ENCODE measurements at regions not wholly inside any gene's neighbourhood (a gene's known extent, or its start where the extent isn't known, plus 50 kb on each side); places are given as distances from the start of the nearest gene placed in this dataset.
"Not testable (repeated sequence)": the region's sequence is repeated elsewhere in the genome, so short reads cannot be mapped to it uniquely, and the experiment has no call there.

- no peak overlapping the region for H3K4me3 ChIP-seq
- intact Hi-C loops (cut with DNase I), result loop anchor here in 2 of 10 donors (5.0 to 10.0 kb wide), 2 partner anchors 81 to 89 kb away; no protein-coding TSS in a partner anchor
Observed at GRCh38 chr6:6826095-6826901, 237.8 kb downstream of the LY86 start.

DNA sequence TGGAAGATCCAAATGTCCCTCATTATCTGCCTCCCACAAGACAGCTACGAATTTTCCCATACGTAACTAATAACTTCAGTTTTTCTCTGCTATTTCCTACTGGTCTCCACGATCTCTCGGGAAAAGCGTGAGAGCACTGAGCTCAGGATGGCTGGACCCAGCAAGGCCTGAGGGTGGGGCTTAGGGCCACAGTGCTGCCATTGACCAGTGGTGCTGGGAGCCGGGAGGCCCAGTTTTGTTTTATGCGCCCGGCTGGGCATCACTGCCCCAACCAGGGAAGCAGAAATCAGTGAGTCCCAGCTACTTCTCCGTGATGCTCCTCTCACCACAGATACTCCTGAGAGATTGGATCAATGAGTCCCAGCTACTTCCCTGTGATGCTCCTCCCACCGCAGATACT lies 238.4 kb downstream of the LY86 start:
- intact Hi-C loops (cut with DNase I), result loop anchor here in 2 of 10 donors (5.0 to 10.0 kb wide), 2 partner anchors 82 to 90 kb away; no protein-coding TSS in a partner anchor
- Histone ChIP-seq H3K4me3 (no peak overlapping the region), H3K36me3 (no peaks in the 10 kb centered on the region), H3K27me3 (no peaks in the 10 kb centered on the region), H3K4me1 (peaks cover 0 to 55% (median 13%) of the 10 kb centered on the region in 12 donors), H3K27ac (peak overlapping the region in 11 of 12 donors; percentile 60 to 92 (median 76)), H3K9me3 (no peaks in the 10 kb centered on the region)
- ATAC-seq (no peak), DNase-seq (no peak)
- no peak for TF ChIP-seq POLR2A (IDR thresholded peaks at IDR 0.05)
- TF ChIP-seq, protein P1, sequence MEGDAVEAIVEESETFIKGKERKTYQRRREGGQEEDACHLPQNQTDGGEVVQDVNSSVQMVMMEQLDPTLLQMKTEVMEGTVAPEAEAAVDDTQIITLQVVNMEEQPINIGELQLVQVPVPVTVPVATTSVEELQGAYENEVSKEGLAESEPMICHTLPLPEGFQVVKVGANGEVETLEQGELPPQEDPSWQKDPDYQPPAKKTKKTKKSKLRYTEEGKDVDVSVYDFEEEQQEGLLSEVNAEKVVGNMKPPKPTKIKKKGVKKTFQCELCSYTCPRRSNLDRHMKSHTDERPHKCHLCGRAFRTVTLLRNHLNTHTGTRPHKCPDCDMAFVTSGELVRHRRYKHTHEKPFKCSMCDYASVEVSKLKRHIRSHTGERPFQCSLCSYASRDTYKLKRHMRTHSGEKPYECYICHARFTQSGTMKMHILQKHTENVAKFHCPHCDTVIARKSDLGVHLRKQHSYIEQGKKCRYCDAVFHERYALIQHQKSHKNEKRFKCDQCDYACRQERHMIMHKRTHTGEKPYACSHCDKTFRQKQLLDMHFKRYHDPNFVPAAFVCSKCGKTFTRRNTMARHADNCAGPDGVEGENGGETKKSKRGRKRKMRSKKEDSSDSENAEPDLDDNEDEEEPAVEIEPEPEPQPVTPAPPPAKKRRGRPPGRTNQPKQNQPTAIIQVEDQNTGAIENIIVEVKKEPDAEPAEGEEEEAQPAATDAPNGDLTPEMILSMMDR (IDR thresholded peaks at IDR 0.05), result no peak
- 78 to 89% (median 80%) methylated on average over 10 of the region's 10 CpGs for WGBS, 4 donors

More at GRCh38 chr6:6826095-6826901, 237.8 kb downstream of the LY86 start:
- ATAC-seq (peak; percentile 79 to 91 (median 87)), DNase-seq (peak; percentile 58 to 78 (median 63))
- Histone ChIP-seq H3K4me1 (peaks cover 0 to 55% (median 13%) of the 10 kb centered on the region in 12 donors), H3K36me3 (no peaks in the 10 kb centered on the region), H3K27ac (peak overlapping the region; percentile 57 to 92 (median 75)), H3K27me3 (no peaks in the 10 kb centered on the region), H3K9me3 (no peaks in the 10 kb centered on the region)
- WGBS, 4 donors, result 35 to 45% (median 43%) methylated on average over 15 to 16 of the region's 16 CpGs
- TF ChIP-seq, protein P1 (IDR thresholded peaks at IDR 0.05), result no peak
- TF ChIP-seq POLR2A (IDR thresholded peaks at IDR 0.05), result no peak

GRCh38 chr6:6829872-6830685 lies 241.6 kb downstream of the LY86 start:
- Histone ChIP-seq H3K36me3 (no peaks in the 10 kb centered on the region), H3K27ac (no peak overlapping the region), H3K27me3 (no peaks in the 10 kb centered on the region), H3K9me3 (no peaks in the 10 kb centered on the region), H3K4me1 (peaks cover 0 to 31% (median 11%) of the 10 kb centered on the region in 12 donors), H3K4me3 (no peak overlapping the region)
- intact Hi-C loops (cut with DNase I), result loop anchor here in 3 of 10 donors (5.0 to 10.0 kb wide), 3 partner anchors 83 to 93 kb away; no protein-coding TSS in a partner anchor
- WGBS, 4 donors, result 50 to 62% (median 54%) methylated on average over 6 of the region's 6 CpGs
- ATAC-seq, result no peak
- no peak for DNase-seq
- TF ChIP-seq POLR2A (IDR thresholded peaks at IDR 0.05), result no peak
- TF ChIP-seq, protein P1 (IDR thresholded peaks at IDR 0.05), result no peak

GRCh38 chr6:6830686-6831063 lies 242.2 kb downstream of the LY86 start:
- ATAC-seq, H3K9me3 ChIP-seq, H3K4me3 ChIP-seq, DNase-seq, H3K27me3 ChIP-seq, H3K27ac ChIP-seq, H3K36me3 ChIP-seq: not testable (repeated sequence)
- H3K4me1 ChIP-seq, result peaks cover 0 to 25% (median 9%) of the 10 kb centered on the region in 12 donors
- intact Hi-C loops (cut with DNase I), result loop anchor here in 1 of 10 donors (5.0 kb wide), 1 partner anchor 83 kb away; no protein-coding TSS in a partner anchor

Data from heart left ventricle (tissue), 16 donors.